HFFc6 (cell line): ENCODE measurements at regions not wholly inside any gene's neighbourhood (a gene's known extent, or its start where the extent isn't known, plus 50 kb on each side); places are given as distances from the start of the nearest gene placed in this dataset.
A peak's percentile ranks its signal among the peaks of the same experiment; 100 is the strongest.

Experiments used
- DNase-seq: peaks from one replicate; pipeline ENCODE4 v3.0.0-alpha.2; 2018
- H3K27ac Mint-ChIP-seq: 2 replicates; pipeline ENCODE4 v1.8.0; 2020; ENCODE audit warnings: mild to moderate bottlenecking, mixed read lengths
- H3K27me3 Mint-ChIP-seq: 2 replicates; pipeline ENCODE4 v1.8.0; 2021; ENCODE audit warnings: mild to moderate bottlenecking, moderate library complexity, mixed read lengths; ENCODE audit not compliant: insufficient read depth
- H3K36me3 Mint-ChIP-seq: 2 replicates; pipeline ENCODE4 v1.8.0; 2021; ENCODE audit warnings: low read depth, mixed read lengths
- H3K4me1 Mint-ChIP-seq: 2 replicates; pipeline ENCODE4 v1.8.0; 2020; ENCODE audit warnings: low read depth, mixed read lengths
- H3K4me3 Mint-ChIP-seq: 2 replicates; pipeline ENCODE4 v1.8.0; 2020; ENCODE audit warnings: mild to moderate bottlenecking, moderate library complexity, mixed read lengths
- H3K9me3 Mint-ChIP-seq: 2 replicates; pipeline ENCODE4 v1.8.0; 2020; ENCODE audit warnings: mild to moderate bottlenecking, mixed read lengths
- CTCF ChIP-seq: fragments of 200-600 bp; sonication (generic); IDR thresholded peaks from 2 replicates; pipeline ENCODE4 v1.5.0; 2021; ENCODE audit warnings: antibody characterized with exemption, mild to moderate bottlenecking

GRCh38 chr3:71961378-71961777, 176.4 kb upstream of the PROK2 start:
- H3K9me3 Mint-ChIP-seq, result no peaks in the 10 kb centered on the region
- H3K27ac Mint-ChIP-seq, result no peak overlapping the region
- no peak for TF ChIP-seq CTCF
- peaks cover 16% of the 10 kb centered on the region for H3K27me3 Mint-ChIP-seq
- H3K4me3 Mint-ChIP-seq, result no peak overlapping the region
- peaks cover 9% of the 10 kb centered on the region for H3K4me1 Mint-ChIP-seq
- no peaks in the 10 kb centered on the region for H3K36me3 Mint-ChIP-seq
- no peak for DNase-seq

- no peaks in the 10 kb centered on the region for H3K9me3 Mint-ChIP-seq
Measured at GRCh38 chr3:71958533-71958932, 173.6 kb upstream of the PROK2 start.

GRCh38 chr3:71956716-71957115, 171.8 kb upstream of the PROK2 start:
- peak; percentile 5 for DNase-seq
- H3K27ac Mint-ChIP-seq, result no peak overlapping the region
- no peak overlapping the region for H3K4me3 Mint-ChIP-seq
- H3K4me1 Mint-ChIP-seq, result peaks cover 6% of the 10 kb centered on the region; the same call in 1 of the 2 replicates
- TF ChIP-seq CTCF, result no peak
- no peaks in the 10 kb centered on the region for H3K36me3 Mint-ChIP-seq
- no peaks in the 10 kb centered on the region for H3K9me3 Mint-ChIP-seq
- H3K27me3 Mint-ChIP-seq, result peaks cover 8% of the 10 kb centered on the region; the same call in 1 of the 2 replicates

More at GRCh38 chr3:71958533-71958932, 173.6 kb upstream of the PROK2 start:
- H3K4me3 Mint-ChIP-seq, result no peak overlapping the region
- peaks cover 16% of the 10 kb centered on the region for H3K4me1 Mint-ChIP-seq
- TF ChIP-seq CTCF, result no peak
- H3K36me3 Mint-ChIP-seq, result no peaks in the 10 kb centered on the region
- DNase-seq, result no peak
- H3K27me3 Mint-ChIP-seq, result peaks cover 6% of the 10 kb centered on the region; the same call in 1 of the 2 replicates
- H3K27ac Mint-ChIP-seq, result no peak overlapping the region

GRCh38 chr3:71956069-71956340, 171.1 kb upstream of the PROK2 start:
- Mint-ChIP-seq H3K4me1 (peaks cover 6% of the 10 kb centered on the region; the same call in 1 of the 2 replicates), H3K27me3 (peaks cover 11% of the 10 kb centered on the region), H3K9me3 (no peaks in the 10 kb centered on the region), H3K4me3 (no peak overlapping the region), H3K36me3 (no peaks in the 10 kb centered on the region), H3K27ac (no peak overlapping the region)
- TF ChIP-seq CTCF, result no peak
- DNase-seq, result no peak

GRCh38 chr3:71955240-71956068, 170.5 kb upstream of the PROK2 start:
- Mint-ChIP-seq H3K9me3 (no peaks in the 10 kb centered on the region), H3K4me1 (peaks cover 6% of the 10 kb centered on the region; the same call in 1 of the 2 replicates), H3K27ac (no peak overlapping the region), H3K4me3 (no peak overlapping the region), H3K27me3 (peaks cover 9% of the 10 kb centered on the region), H3K36me3 (no peaks in the 10 kb centered on the region)
- peak; percentile 80 for DNase-seq
- peak; percentile 87 for TF ChIP-seq CTCF
